Renal cortical epithelial cell (primary cell): ENCODE measurements at regions not wholly inside any gene's neighbourhood (a gene's known extent, or its start where the extent isn't known, plus 50 kb on each side); places are given as distances from the start of the nearest gene placed in this dataset.

Source experiments
- DNase-seq: peaks from one replicate; pipeline ENCODE4 v3.0.0-alpha.2; 2011; ENCODE audit warnings: low read depth

- DNase-seq = no peak
Observed at GRCh38 chr20:60573003-60573680, 614.9 kb downstream of the CDH26 start.

- DNase-seq = no peak
Observed at GRCh38 chr20:60576236-60576635, 618.0 kb downstream of the CDH26 start.

GRCh38 chr20:60579941-60580515 lies 621.8 kb downstream of the CDH26 start:
- no peak for DNase-seq

GRCh38 chr20:60581606-60582115 lies 623.4 kb downstream of the CDH26 start:
- DNase-seq = no peak

GRCh38 chr20:60583741-60584140 lies 625.5 kb downstream of the CDH26 start:
- no peak for DNase-seq

- DNase-seq = no peak
Observed at GRCh38 chr20:60584221-60584620, 626.0 kb downstream of the CDH26 start.

- no peak for DNase-seq
Observed at GRCh38 chr20:60585651-60586050, 627.4 kb downstream of the CDH26 start.

- DNase-seq = no peak
Observed at GRCh38 chr20:60586269-60587050, 628.2 kb downstream of the CDH26 start.

GRCh38 chr20:60587986-60588385 lies 629.8 kb downstream of the CDH26 start:
- no peak for DNase-seq

- DNase-seq = no peak
Observed at GRCh38 chr20:60589623-60590022, 631.4 kb downstream of the CDH26 start.

- no peak for DNase-seq
Observed at GRCh38 chr20:60591172-60591799, 633.1 kb downstream of the CDH26 start.

- no peak for DNase-seq
Observed at GRCh38 chr20:60598528-60598927, 640.3 kb downstream of the CDH26 start.

GRCh38 chr20:60599381-60599780 lies 641.2 kb downstream of the CDH26 start:
- no peak for DNase-seq

- no peak for DNase-seq
Observed at GRCh38 chr20:60600036-60600435, 641.8 kb downstream of the CDH26 start.

- DNase-seq = no peak
Observed at GRCh38 chr20:60624066-60624465, 628.0 kb upstream of the CDH4 start.

- no peak for DNase-seq
Observed at GRCh38 chr20:60627751-60628565, 624.1 kb upstream of the CDH4 start.

- no peak for DNase-seq
Observed at GRCh38 chr20:60628749-60629148, 623.3 kb upstream of the CDH4 start.

- no peak for DNase-seq
Observed at GRCh38 chr20:60629206-60629605, 622.9 kb upstream of the CDH4 start.

GRCh38 chr20:60630609-60631008 lies 621.5 kb upstream of the CDH4 start:
- DNase-seq = no peak

- DNase-seq = no peak
Observed at GRCh38 chr20:60631585-60632287, 620.3 kb upstream of the CDH4 start.
